NOMO-1 treated with DMSO at 0.1 percent for 48 hours (cell line): ENCODE measurements at regions not wholly inside any gene's neighbourhood (a gene's known extent, or its start where the extent isn't known, plus 50 kb on each side); places are given as distances from the start of the nearest gene placed in this dataset.
"Not testable (repeated sequence)": the region's sequence is repeated elsewhere in the genome, so short reads cannot be mapped to it uniquely, and the experiment has no call there.

ENCODE experiments used
- DNase-seq: peaks from one replicate; lab custom pipeline; 2025; ENCODE audit not compliant: unreplicated experiment; lab: John Stamatoyannopoulos, UW

DNA sequence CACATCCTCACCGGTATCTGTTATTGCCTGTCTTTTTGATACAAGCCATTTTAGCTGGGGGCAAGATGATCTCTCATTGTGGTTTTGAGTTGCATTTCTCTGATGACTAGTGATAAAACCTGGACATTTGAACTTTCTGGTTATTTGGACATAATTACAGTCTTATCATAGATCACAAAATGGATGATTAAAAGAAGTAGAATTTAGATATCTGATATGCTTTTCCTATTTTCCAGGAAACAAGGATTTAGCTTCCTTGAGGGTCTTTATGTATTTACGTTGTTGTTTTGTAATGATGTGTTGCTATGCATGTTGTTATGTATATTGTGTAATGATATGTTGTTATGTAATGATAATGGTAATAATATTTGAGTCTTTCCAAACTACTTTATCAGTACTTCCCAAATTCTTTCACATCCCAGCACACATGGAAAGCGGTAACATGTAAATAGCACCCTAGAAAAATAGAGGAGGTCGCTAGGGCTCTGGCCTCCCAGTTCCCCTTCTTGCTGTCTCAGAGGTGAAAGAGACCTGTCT, 53.8 kb downstream of the GJD2 start:
- no peak for DNase-seq

- no peak for DNase-seq
Measured at GRCh38 chr15:34699968-34700640, 54.7 kb downstream of the GJD2 start.

GRCh38 chr15:34696506-34696905, 58.3 kb downstream of the GJD2 start:
- DNase-seq = no peak

DNA sequence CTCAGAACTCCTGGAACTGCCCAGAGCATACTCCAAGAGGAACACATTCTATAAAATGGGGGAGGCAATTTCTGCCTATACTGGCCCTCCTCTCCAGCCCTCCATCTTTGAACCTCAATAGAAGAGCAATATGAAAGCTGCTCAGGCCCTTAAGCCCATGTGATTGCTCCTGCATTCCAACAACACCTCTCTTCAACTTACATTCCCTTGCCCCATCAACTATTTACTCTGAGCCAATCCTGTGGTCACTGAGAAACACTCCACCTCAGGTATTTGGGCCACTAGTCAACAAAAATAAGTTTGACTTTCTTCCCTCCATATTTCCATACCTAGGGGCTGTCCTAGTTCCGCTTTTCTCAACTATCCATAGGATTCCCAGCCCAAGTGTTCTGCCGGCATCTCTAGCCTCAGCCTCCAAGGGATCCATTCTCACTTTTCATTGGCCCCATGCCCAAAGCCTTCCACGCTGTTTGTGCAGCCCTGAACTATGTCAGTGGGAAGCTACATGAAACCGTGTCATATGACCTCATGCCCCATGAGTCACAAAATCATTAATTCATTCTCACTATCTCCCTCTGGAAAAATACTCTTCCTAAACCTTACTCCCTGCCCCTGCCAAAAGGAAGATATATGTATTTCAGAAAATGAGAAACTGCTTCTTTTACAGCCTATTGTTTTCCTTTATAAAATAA, 61.6 kb downstream of the GJD2 start:
- no peak for DNase-seq

DNA sequence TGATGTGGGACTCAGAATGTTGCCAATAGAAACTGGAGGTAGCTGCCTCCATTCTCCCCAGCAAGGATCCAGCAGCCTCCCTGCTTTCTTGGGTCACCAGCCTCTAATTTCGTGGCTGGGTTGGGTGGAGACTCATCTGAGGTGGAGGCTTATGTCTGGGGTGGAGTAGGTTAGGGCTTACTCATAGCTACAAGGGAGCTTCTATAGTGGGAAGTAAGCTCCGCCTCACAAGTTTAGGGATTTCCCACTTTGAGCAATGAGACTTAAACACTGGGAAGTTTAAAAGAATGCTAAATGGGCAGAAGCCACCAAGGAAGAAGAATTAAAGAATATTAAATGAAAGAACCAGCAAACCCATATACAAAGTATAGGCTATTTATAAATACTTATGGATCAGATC, 63.8 kb downstream of the GJD2 start:
- no peak for DNase-seq

DNA sequence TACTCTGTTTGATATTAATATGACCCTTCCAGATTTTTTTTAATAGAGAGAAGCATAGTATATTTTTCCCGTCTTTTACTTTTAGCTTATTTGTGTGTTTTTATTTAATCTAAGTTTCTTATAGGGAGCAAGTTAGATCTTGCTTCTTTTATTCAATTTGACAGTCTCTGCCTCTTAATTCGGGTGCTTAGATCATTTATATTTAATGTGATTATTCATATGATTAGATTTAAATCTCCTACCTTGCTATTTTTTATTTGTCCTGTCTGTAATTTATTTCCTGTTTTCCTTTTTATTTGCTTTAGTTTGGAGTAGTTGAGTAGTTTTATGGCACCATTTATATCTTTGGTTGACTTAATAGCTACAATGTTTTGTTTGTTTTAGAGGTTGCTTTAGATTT, 66.1 kb downstream of the GJD2 start:
- no peak for DNase-seq

- no peak for DNase-seq
Measured at GRCh38 chr15:34684351-34684750, 70.4 kb downstream of the GJD2 start.

DNA sequence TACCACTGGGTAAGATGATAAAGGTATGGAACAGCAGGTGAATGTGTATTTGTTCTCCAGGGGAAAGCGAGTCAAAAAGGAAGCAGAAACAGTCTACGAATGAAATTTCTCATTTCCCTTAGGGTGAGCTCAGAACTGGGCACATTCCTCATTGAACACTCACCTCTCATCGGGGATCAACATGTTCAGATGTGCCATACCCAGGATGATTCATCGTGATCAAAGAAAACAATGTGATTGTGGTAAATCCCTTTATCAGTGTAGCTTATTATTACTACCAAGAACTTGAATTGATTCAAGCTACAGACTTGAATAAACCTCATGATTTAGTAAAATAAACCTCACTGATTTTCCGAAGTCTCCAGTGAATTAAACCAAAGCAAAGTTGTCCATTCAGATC, 72.1 kb downstream of the GJD2 start:
- DNase-seq = no peak

DNA sequence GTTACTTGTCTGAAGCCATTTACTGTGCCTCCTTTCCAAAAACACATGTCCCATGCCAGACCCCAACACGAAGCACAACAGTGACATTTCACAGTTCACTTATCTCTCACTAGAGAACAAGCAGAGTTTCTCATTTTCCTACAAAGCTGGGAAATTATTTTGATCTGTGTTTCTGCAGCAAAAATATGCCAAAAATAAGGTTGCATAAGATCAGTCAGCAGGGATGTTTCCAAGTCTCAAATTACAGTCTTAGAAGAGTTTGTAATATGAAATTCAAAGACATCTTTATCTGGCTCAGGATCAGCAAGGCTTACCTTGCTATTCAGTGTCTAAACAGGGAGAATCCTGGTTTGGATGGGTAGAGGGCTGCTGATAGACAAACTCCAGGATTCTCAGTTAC, 75.5 kb downstream of the GJD2 start:
- DNase-seq = no peak

- no peak for DNase-seq
Measured at GRCh38 chr15:34673241-34673640, 81.6 kb downstream of the GJD2 start.

DNA sequence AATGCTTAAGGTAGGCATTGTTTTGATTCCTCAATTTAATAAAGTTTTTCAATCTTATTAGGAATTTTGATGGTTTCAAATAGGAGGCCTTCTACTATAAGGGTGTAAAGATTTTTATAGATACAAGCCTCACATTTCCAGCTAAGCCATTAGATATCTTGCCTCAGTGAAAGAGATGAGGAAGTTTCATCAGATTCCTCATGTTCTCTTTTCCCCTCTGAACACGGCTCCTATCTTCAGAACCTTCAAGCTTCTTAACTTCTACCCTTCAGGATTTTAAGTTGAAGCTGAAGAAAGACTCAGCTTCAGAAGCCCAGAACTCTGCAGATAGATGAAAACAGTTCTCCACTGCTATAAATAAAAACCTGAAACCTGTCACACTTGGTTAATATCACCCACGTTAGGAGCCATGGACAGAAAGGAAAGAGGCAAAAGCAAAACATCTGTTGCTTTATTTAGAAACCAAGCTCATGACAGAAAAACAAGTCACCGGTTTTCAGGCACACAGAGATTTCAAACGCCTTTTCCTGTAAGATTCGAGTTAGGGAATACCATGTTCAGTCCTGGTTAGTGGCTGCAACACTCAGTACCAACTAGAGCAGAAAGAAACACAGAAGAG, 82.2 kb upstream of the GOLGA8B start:
- no peak for DNase-seq

GRCh38 chr15:34664418-34664817, 81.0 kb upstream of the GOLGA8B start:
- no peak for DNase-seq

- DNase-seq = no peak
Measured at GRCh38 chr15:34663101-34663500, 79.7 kb upstream of the GOLGA8B start.

- no peak for DNase-seq
Measured at GRCh38 chr15:34659056-34659455, 75.6 kb upstream of the GOLGA8B start.

DNA sequence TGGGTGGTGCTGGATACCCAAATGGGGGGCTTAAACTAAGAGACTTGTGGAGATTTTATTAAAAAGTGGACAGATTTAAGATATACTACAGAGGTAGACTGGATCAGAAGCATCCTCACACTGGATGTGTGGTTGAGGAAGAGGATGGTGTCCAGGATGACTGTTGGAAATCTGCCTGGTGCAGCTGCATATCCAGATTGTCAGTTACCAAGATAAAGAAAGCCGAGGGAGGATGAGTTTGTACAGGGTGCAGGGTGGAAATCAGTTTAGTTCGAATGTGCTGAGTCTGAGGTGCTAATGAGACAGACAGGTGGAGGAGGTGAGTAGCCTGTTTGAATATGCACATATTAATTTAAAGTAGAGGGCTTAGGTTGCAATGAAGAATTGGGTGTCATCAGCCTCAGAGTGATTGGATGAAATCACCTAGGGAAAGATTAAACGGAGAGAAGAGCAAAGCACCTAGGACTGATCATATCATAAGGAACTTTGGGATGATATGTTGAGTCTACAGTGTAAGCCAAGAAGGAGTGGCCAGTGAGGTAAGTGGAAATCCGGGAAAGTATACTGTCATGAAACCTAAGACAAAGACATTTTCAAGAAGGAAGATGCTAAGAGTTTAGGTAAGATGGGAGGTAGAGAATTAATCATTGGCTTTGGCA, 74.1 kb upstream of the GOLGA8B start:
- no peak for DNase-seq

GRCh38 chr15:34656005-34656796, 72.8 kb upstream of the GOLGA8B start:
- no peak for DNase-seq

DNA sequence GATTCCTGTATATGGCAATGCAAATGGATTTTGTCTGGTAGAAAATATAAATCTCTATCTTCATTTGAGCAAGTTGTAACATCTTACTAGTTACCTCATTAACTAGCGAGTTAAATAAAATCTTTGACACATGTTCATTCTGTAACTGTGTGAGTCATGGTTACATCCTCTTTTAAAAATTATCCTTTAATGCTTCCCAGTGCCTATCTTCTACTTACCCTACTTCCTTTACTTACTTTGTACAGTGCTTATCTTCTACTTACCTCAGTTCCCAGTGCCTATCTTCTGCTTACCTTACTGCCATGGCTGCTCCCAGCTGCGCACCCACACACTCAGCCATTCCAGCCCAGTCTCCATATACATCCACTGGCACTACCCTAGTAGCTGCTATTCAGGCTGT, 71.9 kb upstream of the GOLGA8B start:
- no peak for DNase-seq

DNA sequence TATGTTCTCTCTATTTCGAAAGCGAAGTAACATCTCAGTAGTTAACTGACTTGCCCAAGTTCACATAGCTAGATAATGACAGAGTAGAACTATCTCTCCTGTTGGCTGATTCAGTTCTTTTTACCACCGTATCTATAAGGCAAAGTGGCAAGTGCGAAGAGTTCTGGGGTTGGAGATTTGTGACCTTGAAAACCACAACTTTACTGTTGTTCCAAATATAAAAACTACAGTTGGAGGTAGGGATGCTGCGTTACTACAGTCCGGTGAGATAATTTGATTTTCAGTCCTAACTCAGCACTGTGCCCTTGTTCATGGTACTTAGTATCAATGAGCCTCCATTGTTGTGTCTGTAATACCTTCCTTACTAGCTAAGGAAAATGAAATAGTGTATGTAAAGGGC, 71.2 kb upstream of the GOLGA8B start:
- DNase-seq = no peak

DNA sequence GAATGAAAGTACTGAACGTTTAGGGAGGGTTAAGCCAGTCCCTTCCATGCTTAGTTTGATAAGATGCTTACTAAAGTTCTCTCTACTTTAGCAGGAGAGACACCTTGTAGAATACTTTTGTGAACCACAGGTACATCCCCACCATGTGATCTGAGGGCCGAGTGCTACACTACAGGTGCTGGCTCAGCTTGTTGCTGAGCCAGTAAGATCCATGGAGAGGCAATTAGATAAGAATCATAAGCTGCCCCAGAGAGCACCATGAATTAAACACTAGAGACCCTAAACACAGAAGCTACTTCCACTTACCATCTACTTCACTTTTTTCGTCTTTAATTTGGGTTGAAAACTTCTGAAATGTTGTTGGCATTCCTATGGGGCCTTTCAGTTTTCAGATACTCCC, 70.5 kb upstream of the GOLGA8B start:
- DNase-seq = no peak

GRCh38 chr15:34653326-34653725, 69.9 kb upstream of the GOLGA8B start:
- DNase-seq = not testable (repeated sequence)

DNA sequence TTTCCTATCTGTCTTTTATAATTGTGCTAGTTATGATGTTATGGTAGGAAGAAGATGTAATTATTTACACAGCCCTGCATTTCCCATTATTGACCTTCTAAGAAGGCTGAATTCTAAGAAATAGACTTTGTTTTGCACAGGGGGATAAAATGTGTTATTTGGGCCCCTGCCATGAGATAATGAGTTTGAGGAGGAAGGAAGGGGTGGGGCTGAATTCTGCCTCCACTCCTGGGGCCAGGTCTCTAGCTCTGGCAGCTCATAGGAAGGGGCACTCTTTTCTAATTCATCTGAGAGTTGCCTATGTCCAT, 69.2 kb upstream of the GOLGA8B start:
- DNase-seq = no peak
